ENCODE measurements at regions not wholly inside any gene's neighbourhood (a gene's known extent, or its start where the extent isn't known, plus 50 kb on each side); places are given as distances from the start of the nearest gene placed in this dataset.
"Not testable (repeated sequence)": the region's sequence is repeated elsewhere in the genome, so short reads cannot be mapped to it uniquely, and the experiment has no call there.

DNA sequence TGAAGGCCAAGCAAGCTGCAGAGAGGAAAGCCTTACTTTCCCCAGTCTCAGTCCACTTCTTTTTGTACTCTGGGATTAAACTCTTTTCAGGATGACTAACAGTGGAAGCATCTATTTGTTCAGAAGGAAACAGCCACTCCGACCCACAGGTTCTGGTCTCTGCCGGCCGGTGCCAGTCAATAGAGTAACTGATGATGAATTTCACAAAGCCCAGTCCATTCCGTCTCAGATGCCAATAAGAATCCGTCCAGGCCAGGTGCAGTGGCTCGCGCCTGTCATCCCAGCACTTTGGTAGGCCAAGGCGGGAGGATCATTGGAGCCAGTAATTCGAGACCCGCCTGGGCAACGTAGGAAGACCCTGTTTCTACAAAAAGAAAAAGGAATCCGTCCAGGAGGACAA lies 58.5 kb upstream of the HELT start:
- TF ChIP-seq POLR2AphosphoS5 (IDR thresholded peaks at IDR 0.05; ENCODE audit: low read depth, low read length) (no peak), SPI1 (IDR thresholded peaks at IDR 0.05; ENCODE audit: low read depth, low read length) (no peak), POU2F2 (IDR thresholded peaks at IDR 0.05; ENCODE audit: low read depth, low read length) (no peak), PAX5 (IDR thresholded peaks at IDR 0.05; ENCODE audit: insufficient read depth, low read length, severe bottlenecking) (no peak), POLR2A (IDR thresholded peaks at IDR 0.05; ENCODE audit: low read depth, low read length) (no peak), TAF1 (IDR thresholded peaks at IDR 0.05; ENCODE audit: low read depth, low read length) (no peak)
- FAIRE-seq (no peak), DNase-seq (ENCODE audit: insufficient read length, low spot score) (no peak)

DNA sequence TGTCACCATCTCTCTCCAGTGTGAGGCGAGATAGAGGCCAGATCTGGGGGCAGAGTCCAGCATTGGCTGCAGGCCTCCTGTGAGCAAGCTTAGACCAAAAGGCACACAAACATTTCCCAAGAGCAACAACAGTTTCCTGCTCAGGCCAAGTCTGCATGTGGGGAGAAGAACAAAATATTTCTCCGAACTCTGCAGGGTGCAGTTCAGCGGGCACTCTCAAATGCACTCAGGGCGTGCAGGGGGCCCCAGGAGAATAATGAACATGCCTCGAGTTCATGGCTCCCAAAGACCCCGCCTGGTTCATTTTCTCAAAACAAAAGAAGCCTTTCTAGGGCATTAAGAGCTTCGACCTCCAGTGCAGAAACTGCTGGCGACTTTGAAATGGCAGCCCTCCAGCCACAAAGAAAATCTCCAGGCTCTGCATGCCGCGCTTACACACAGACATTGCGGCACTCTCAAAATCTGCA lies 57.8 kb upstream of the HELT start:
- TF ChIP-seq SPI1 (IDR thresholded peaks at IDR 0.05; ENCODE audit: low read depth, low read length): no peak
- TF ChIP-seq TAF1 (IDR thresholded peaks at IDR 0.05; ENCODE audit: low read depth, low read length): no peak
- no peak for TF ChIP-seq POU2F2 (IDR thresholded peaks at IDR 0.05; ENCODE audit: low read depth, low read length)
- TF ChIP-seq POLR2AphosphoS5 (IDR thresholded peaks at IDR 0.05; ENCODE audit: low read depth, low read length): no peak
- no peak for TF ChIP-seq PAX5 (IDR thresholded peaks at IDR 0.05; ENCODE audit: insufficient read depth, low read length, severe bottlenecking)
- no peak for TF ChIP-seq POLR2A (IDR thresholded peaks at IDR 0.05; ENCODE audit: low read depth, low read length)
- DNase-seq (ENCODE audit: insufficient read length, low spot score): no peak
- no peak for FAIRE-seq

- FAIRE-seq (no peak), DNase-seq (ENCODE audit: insufficient read length, low spot score) (no peak)
- no peak for TF ChIP-seq TAF1 (IDR thresholded peaks at IDR 0.05; ENCODE audit: low read depth, low read length)
- no peak for TF ChIP-seq POLR2AphosphoS5 (IDR thresholded peaks at IDR 0.05; ENCODE audit: low read depth, low read length)
- no peak for TF ChIP-seq POLR2A (IDR thresholded peaks at IDR 0.05; ENCODE audit: low read depth, low read length)
- TF ChIP-seq PAX5 (IDR thresholded peaks at IDR 0.05; ENCODE audit: insufficient read depth, low read length, severe bottlenecking): no peak
- no peak for TF ChIP-seq POU2F2 (IDR thresholded peaks at IDR 0.05; ENCODE audit: low read depth, low read length)
- no peak for TF ChIP-seq SPI1 (IDR thresholded peaks at IDR 0.05; ENCODE audit: low read depth, low read length)
These were observed 56.6 kb upstream of the HELT start for GRCh38 chr4:184961660-184962059.

DNA sequence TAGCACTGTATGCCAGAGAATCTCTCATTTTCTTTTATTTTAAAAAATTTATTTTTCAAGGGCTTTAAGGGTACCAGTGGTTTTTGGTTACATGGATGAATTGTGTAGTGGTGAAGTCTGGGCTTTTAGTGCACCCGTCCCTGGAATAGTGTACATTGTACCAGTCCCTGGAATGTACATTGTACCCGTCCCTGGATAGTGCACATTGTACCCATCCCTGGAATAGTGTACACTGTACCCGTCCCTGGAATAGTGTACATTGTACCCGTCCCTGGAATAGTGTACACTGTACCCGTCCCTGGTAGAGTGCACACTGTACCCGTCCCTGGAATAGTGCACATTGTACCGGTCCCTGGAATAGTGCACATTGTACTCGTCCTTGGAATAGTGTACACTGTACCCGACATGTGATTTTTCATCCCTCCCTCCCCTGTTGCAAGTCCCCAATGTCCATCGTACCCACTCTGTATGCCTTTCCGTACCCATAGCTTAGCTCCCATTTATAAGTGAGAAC lies 56.1 kb upstream of the HELT start:
- DNase-seq (ENCODE audit: insufficient read length, low spot score): no peak
- no peak for TF ChIP-seq TAF1 (IDR thresholded peaks at IDR 0.05; ENCODE audit: low read depth, low read length)
- no peak for TF ChIP-seq POLR2A (IDR thresholded peaks at IDR 0.05; ENCODE audit: low read depth, low read length)
- no peak for TF ChIP-seq PAX5 (IDR thresholded peaks at IDR 0.05; ENCODE audit: insufficient read depth, low read length, severe bottlenecking)
- no peak for TF ChIP-seq POLR2AphosphoS5 (IDR thresholded peaks at IDR 0.05; ENCODE audit: low read depth, low read length)
- TF ChIP-seq SPI1 (IDR thresholded peaks at IDR 0.05; ENCODE audit: low read depth, low read length): no peak
- TF ChIP-seq POU2F2 (IDR thresholded peaks at IDR 0.05; ENCODE audit: low read depth, low read length): no peak
- no peak for FAIRE-seq

GRCh38 chr4:184965230-184966050 lies 52.9 kb upstream of the HELT start:
- not testable (repeated sequence) for DNase-seq (ENCODE audit: insufficient read length, low spot score); FAIRE-seq

DNA sequence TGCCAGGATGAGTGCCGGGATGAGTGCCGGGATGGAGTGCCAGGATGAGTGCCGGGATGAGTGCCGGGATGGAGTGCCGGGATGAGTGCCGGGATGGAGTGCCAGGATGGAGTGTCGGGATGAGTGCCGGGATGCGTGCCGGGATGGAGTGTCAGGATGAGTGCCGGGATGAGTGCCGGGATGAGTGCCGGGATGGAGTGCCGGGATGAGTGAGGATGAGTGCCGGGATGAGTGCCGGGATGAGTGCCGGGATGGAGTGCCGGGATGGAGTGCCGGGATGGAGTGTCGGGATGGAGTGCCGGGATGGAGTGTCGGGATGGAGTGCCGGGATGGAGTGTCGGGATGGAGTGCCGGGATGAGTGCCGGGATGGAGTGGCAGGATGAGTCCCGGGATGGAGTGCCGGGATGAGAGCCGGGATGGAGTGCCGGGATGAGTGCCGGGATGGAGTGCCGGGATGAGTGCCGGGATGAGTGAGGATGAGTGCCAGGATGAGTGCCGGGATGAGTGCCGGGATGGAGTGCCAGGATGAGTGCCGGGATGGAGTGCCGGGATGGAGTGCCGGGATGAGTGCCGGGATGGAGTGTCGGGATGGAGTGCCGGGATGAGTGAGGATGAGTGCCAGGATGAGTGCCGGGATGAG lies 52.1 kb upstream of the HELT start:
- not testable (repeated sequence) for DNase-seq (ENCODE audit: insufficient read length, low spot score); FAIRE-seq

DNA sequence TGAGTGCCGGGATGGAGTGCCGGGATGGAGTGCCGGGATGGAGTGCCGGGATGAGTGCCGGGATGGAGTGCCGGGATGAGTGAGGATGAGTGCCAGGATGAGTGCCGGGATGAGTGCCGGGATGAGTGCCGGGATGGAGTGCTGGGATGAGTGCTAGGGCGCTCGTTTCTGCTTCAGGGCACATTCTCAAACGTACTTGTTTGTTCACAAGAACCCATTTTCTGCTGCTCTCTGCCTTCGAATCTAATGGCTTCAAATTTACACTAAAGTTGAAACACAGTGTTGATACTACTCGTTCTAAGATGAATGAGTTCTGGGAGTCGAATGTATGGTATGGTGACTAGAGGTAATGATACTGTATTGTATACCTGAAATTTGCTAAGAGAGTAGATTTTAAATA lies 50.6 kb upstream of the HELT start:
- not testable (repeated sequence) for FAIRE-seq

GRCh38 chr4:184968366-184968765 lies 49.9 kb upstream of the HELT start:
- no peak for FAIRE-seq
- no peak for DNase-seq (ENCODE audit: insufficient read length, low spot score)
- TF ChIP-seq POLR2AphosphoS5 (IDR thresholded peaks at IDR 0.05; ENCODE audit: low read depth, low read length) (no peak), POLR2A (IDR thresholded peaks at IDR 0.05; ENCODE audit: low read depth, low read length) (no peak), SPI1 (IDR thresholded peaks at IDR 0.05; ENCODE audit: low read depth, low read length) (no peak), TAF1 (IDR thresholded peaks at IDR 0.05; ENCODE audit: low read depth, low read length) (no peak), PAX5 (IDR thresholded peaks at IDR 0.05; ENCODE audit: insufficient read depth, low read length, severe bottlenecking) (no peak), POU2F2 (IDR thresholded peaks at IDR 0.05; ENCODE audit: low read depth, low read length) (no peak)

More for the DNA sequence above, 50.6 kb upstream of the HELT start:
- DNase-seq (ENCODE audit: insufficient read length, low spot score): not testable (repeated sequence)

Measured in GM12891 (cell line).